WTC11 (cell line): ENCODE measurements at regions not wholly inside any gene's neighbourhood (a gene's known extent, or its start where the extent isn't known, plus 50 kb on each side); places are given as distances from the start of the nearest gene placed in this dataset.

ENCODE experiments used
- ATAC-seq: fragments of 200-7000 bp; cut with Tn5 transposase; 2 replicates; pipeline ENCODE4 v1.10.0; 2021; ENCODE audit warnings: mild to moderate bottlenecking, moderate library complexity
- CTCF ChIA-PET: fragments of 300-600 bp; sonication (Branson Sonifier 250); formaldehyde crosslinking; loops from one replicate; lab custom pipeline; 2021; ENCODE audit warnings: antibody characterized with exemption; lab: Charles Lee
- POLR2A ChIA-PET: fragments of 350-600 bp; sonication (Branson Sonifier 250); formaldehyde crosslinking; loops from one replicate; lab custom pipeline; 2021; ENCODE audit warnings: antibody characterized with exemption; lab: Charles Lee
- DNase-seq: peaks from one replicate; pipeline ENCODE4 v3.0.0; 2021; ENCODE audit warnings: low spot score
- H3K27ac Mint-ChIP-seq: 2 replicates; pipeline ENCODE4 v1.8.0; 2021; ENCODE audit warnings: mixed read lengths
- H3K27me3 Mint-ChIP-seq: 2 replicates; pipeline ENCODE4 v1.8.0; 2021; ENCODE audit warnings: low read depth, mild to moderate bottlenecking, moderate library complexity, mixed read lengths
- H3K36me3 Mint-ChIP-seq: 2 replicates; pipeline ENCODE4 v1.8.0; 2021; ENCODE audit warnings: mixed read lengths
- H3K4me1 Mint-ChIP-seq: 2 replicates; pipeline ENCODE4 v1.8.0; 2022; ENCODE audit warnings: mixed read lengths
- H3K4me3 Mint-ChIP-seq: 2 replicates; pipeline ENCODE4 v1.8.0; 2021; ENCODE audit warnings: mild to moderate bottlenecking, moderate library complexity, mixed read lengths
- H3K9me3 Mint-ChIP-seq: 2 replicates; pipeline ENCODE4 v1.8.0; 2021; ENCODE audit warnings: mixed read lengths
- CTCF ChIP-seq: fragments of 200-600 bp; IDR thresholded peaks from 2 replicates; pipeline ENCODE4 v1.8.0; 2022; ENCODE audit warnings: antibody characterized with exemption
- JUN ChIP-seq: sonication (generic); formaldehyde crosslinking; IDR thresholded peaks from 2 replicates; pipeline ENCODE4 v1.8.0; 2023; ENCODE audit warnings: mild to moderate bottlenecking, missing genetic modification reagents
- MYBL2 ChIP-seq: sonication (generic); formaldehyde crosslinking; IDR thresholded peaks from 2 replicates; pipeline ENCODE4 v1.8.1; 2023; ENCODE audit warnings: mild to moderate bottlenecking, moderate library complexity, missing genetic modification reagents
- PRDM15 ChIP-seq: sonication (generic); formaldehyde crosslinking; IDR thresholded peaks from 2 replicates; pipeline ENCODE4 v1.8.0; 2022; ENCODE audit warnings: missing genetic modification reagents
- PREB ChIP-seq: sonication (generic); formaldehyde crosslinking; IDR thresholded peaks from 2 replicates; pipeline ENCODE4 v1.8.1; 2022; ENCODE audit warnings: mild to moderate bottlenecking, missing genetic modification reagents, moderate library complexity, borderline replicate concordance
- RELA ChIP-seq: sonication (generic); formaldehyde crosslinking; IDR thresholded peaks from 2 replicates; pipeline ENCODE4 v1.8.1; 2022; ENCODE audit warnings: missing genetic modification reagents, mild to moderate bottlenecking, borderline replicate concordance
- SMAD3 ChIP-seq: sonication (generic); formaldehyde crosslinking; IDR thresholded peaks from 2 replicates; pipeline ENCODE4 v1.8.0; 2022; ENCODE audit warnings: missing genetic modification reagents, mild to moderate bottlenecking, borderline replicate concordance
- TEAD4 ChIP-seq: sonication (generic); formaldehyde crosslinking; IDR thresholded peaks from 2 replicates; pipeline ENCODE4 v1.8.0; 2022; ENCODE audit warnings: mild to moderate bottlenecking, missing genetic modification reagents
- ZNF532 ChIP-seq: fragments of 250-450 bp; sonication (Bioruptor Pico); IDR thresholded peaks from 2 replicates; pipeline ENCODE4 v1.9.0; 2021; ENCODE audit warnings: mild to moderate bottlenecking, borderline replicate concordance
- ZNF671 ChIP-seq: fragments of 250-450 bp; sonication (Bioruptor Pico); IDR thresholded peaks from 2 replicates; pipeline ENCODE4 v1.8.0; 2021; ENCODE audit warnings: mild to moderate bottlenecking
- ZSCAN18 ChIP-seq: fragments of 250-450 bp; sonication (Bioruptor Pico); IDR thresholded peaks from 2 replicates; pipeline ENCODE4 v2.1.2; 2022; ENCODE audit warnings: mild to moderate bottlenecking, moderate library complexity
- TF ChIP-seq, protein P1 (sequence below): sonication (generic); formaldehyde crosslinking; IDR thresholded peaks from 2 replicates; pipeline ENCODE4 v1.8.1; 2022; ENCODE audit warnings: mild to moderate bottlenecking, moderate library complexity, missing genetic modification reagents
- TF ChIP-seq, protein P2 (sequence below): sonication (generic); formaldehyde crosslinking; IDR thresholded peaks from 2 replicates; pipeline ENCODE4 v1.8.0; 2022; ENCODE audit warnings: mild to moderate bottlenecking, missing genetic modification reagents
- TF ChIP-seq, protein P3 (sequence below): sonication (generic); formaldehyde crosslinking; IDR thresholded peaks from 2 replicates; pipeline ENCODE4 v1.8.0; 2023; ENCODE audit warnings: missing genetic modification reagents, mild to moderate bottlenecking, borderline replicate concordance
- TF ChIP-seq, protein P4 (sequence below): sonication (generic); formaldehyde crosslinking; IDR thresholded peaks from 2 replicates; pipeline ENCODE4 v1.8.0; 2022; ENCODE audit warnings: mild to moderate bottlenecking, missing genetic modification reagents

- TF ChIP-seq PREB (CRISPR knock-in tag) (no peak), ZNF532 (CRISPR knock-in tag) (no peak), ZNF671 (CRISPR knock-in tag) (no peak)
- TF ChIP-seq, protein P1, sequence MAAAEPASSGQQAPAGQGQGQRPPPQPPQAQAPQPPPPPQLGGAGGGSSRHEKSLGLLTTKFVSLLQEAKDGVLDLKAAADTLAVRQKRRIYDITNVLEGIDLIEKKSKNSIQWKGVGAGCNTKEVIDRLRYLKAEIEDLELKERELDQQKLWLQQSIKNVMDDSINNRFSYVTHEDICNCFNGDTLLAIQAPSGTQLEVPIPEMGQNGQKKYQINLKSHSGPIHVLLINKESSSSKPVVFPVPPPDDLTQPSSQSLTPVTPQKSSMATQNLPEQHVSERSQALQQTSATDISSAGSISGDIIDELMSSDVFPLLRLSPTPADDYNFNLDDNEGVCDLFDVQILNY (CRISPR knock-in tag), result no peak
Measured at GRCh38 chr12:115517913-115518312, 759.6 kb downstream of the MED13L start (continued).

DNA sequence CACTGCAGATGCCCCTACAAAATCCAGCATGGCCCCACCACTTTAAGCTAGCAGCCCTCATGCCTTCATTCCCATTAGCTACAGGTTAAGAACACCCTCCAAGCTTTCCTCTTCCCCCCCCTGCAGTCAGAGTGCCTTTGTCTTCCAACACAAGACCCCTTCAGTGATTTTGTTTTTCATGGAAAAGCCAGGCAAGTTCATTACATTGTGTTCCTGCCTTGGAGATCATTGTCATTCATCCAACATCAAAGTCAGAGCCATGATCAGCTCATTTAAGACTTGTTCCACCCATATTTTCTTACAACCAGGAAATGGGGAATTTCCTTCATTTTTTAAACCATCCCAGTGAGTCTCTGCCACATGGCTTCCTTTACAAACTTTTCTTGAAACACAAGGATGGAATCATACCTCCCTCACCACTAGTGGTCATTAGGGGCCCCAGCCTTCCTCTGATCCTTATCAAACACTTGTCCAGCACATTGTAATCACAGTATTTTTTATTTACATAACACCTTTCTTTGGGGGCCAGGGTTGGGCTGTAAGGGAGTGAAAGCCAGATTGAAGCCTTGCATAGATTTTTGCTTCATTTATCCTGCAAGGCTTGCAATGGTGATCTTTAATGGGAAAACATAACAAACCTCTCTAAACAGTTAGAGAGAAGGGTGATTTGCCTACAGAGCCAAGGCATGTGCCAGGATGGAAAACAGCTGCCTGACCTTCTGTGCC is 765.3 kb downstream of the MED13L start:
- DNase-seq (no peak), ATAC-seq (peak; percentile 28)
- H3K9me3 Mint-ChIP-seq, result peaks cover 40% of the 10 kb centered on the region
- H3K27ac Mint-ChIP-seq, result no peak overlapping the region; the same call in 1 of the 2 replicates
- POLR2A ChIA-PET, result no interaction called here
- H3K27me3 Mint-ChIP-seq, result peaks cover 74% of the 10 kb centered on the region
- H3K4me1 Mint-ChIP-seq, result peaks cover 42% of the 10 kb centered on the region
- H3K36me3 Mint-ChIP-seq, result peaks cover 30% of the 10 kb centered on the region
- H3K4me3 Mint-ChIP-seq, result no peak overlapping the region
- CTCF ChIA-PET, result no interaction called here
- TF ChIP-seq, protein P2, sequence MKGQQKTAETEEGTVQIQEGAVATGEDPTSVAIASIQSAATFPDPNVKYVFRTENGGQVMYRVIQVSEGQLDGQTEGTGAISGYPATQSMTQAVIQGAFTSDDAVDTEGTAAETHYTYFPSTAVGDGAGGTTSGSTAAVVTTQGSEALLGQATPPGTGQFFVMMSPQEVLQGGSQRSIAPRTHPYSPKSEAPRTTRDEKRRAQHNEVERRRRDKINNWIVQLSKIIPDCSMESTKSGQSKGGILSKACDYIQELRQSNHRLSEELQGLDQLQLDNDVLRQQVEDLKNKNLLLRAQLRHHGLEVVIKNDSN (CRISPR knock-in tag), result no peak
- TF ChIP-seq MYBL2 (CRISPR knock-in tag) (no peak), PRDM15 (CRISPR knock-in tag) (no peak), JUN (CRISPR knock-in tag) (no peak), ZSCAN18 (CRISPR knock-in tag) (no peak), TEAD4 (CRISPR knock-in tag) (no peak), SMAD3 (no peak), CTCF (no peak), RELA (CRISPR knock-in tag) (no peak), ZNF671 (CRISPR knock-in tag) (no peak)
- TF ChIP-seq, protein P3, sequence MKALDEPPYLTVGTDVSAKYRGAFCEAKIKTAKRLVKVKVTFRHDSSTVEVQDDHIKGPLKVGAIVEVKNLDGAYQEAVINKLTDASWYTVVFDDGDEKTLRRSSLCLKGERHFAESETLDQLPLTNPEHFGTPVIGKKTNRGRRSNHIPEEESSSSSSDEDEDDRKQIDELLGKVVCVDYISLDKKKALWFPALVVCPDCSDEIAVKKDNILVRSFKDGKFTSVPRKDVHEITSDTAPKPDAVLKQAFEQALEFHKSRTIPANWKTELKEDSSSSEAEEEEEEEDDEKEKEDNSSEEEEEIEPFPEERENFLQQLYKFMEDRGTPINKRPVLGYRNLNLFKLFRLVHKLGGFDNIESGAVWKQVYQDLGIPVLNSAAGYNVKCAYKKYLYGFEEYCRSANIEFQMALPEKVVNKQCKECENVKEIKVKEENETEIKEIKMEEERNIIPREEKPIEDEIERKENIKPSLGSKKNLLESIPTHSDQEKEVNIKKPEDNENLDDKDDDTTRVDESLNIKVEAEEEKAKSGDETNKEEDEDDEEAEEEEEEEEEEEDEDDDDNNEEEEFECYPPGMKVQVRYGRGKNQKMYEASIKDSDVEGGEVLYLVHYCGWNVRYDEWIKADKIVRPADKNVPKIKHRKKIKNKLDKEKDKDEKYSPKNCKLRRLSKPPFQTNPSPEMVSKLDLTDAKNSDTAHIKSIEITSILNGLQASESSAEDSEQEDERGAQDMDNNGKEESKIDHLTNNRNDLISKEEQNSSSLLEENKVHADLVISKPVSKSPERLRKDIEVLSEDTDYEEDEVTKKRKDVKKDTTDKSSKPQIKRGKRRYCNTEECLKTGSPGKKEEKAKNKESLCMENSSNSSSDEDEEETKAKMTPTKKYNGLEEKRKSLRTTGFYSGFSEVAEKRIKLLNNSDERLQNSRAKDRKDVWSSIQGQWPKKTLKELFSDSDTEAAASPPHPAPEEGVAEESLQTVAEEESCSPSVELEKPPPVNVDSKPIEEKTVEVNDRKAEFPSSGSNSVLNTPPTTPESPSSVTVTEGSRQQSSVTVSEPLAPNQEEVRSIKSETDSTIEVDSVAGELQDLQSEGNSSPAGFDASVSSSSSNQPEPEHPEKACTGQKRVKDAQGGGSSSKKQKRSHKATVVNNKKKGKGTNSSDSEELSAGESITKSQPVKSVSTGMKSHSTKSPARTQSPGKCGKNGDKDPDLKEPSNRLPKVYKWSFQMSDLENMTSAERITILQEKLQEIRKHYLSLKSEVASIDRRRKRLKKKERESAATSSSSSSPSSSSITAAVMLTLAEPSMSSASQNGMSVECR (CRISPR knock-in tag), result no peak
- TF ChIP-seq, protein P4, sequence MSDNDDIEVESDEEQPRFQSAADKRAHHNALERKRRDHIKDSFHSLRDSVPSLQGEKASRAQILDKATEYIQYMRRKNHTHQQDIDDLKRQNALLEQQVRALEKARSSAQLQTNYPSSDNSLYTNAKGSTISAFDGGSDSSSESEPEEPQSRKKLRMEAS, result no peak
